Dedifferentiated amniotic fluid mesenchymal stem cell (primary cell): ENCODE measurements at regions not wholly inside any gene's neighbourhood (a gene's known extent, or its start where the extent isn't known, plus 50 kb on each side); places are given as distances from the start of the nearest gene placed in this dataset.

Experiments
- DNase-seq: peaks from one replicate; pipeline ENCODE4 v3.0.0-alpha.2; 2016; ENCODE audit errors: extremely low spot score

DNA sequence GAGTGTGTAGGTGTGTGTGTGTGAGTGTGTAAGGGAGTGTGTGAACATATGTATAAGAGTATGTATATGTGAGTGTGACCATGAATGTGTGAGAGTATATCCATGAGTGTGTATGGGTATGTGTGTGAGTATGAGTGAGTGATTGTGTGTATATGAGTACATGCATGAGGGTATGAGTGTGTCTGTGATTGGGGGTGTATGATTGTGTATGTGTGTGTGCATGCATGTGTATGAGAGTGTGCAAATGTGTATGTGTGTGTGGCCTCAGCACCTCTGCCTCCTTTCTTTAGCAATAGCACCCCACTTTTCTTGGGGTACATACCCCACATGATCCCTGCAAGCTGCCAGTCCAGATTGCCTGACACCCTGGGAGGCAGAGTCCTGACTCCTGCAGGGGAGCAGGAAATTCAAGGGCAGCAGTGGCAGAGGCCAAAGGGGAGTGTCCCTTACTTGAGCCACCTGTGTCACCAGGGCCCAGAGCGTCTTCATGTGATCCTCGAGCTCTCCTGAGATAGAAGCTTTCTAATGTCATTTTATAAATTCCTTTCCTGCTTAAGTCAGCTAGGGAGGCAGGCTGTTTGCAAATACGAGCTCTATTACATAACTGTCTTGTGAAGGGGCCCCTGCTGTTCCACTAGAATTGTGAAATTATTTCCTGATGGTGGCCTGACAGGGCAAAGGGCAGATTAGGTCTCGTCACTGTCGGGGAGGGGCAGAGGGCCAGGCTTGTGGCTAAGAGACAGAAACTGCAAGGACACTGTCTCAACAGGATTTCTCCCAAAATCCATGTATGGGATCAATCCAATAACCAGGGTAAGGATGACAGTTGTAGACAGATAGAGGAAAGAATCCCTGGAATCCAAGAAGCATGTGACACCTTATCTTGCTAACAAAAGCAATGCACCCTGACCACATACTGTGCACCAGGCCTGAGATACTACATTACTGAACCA lies 389.1 kb downstream of the GADD45G start:
- DNase-seq, result no peak

DNA sequence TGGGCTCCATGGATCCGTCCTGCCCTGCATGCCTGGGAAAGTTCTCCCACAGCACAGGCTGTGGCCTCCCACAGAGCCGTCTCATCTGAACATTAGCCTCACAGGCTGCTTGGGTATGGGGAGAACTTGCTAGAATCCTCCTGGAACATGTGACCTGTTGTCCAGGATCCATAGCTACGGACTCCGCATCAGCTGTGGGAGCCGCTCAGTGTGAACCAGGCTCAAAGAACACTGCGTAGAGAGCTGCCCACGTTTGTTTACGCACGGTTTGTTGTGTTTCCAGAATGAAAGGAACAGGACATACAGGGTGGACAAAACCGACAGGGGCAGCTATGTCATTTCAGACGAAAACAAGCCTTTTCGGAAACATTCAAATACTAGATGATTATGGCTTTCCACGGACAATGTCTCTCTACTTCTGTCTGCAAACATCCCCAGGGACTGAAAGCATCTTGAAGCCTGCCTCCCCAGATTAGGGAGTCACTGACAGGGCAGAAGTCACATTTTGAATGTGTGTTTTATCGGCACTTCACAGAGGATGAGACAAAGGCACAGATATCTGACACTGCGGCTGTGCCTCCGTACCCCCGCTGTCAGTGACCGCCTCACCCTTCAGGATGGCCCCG lies 390.3 kb downstream of the GADD45G start:
- no peak for DNase-seq

DNA sequence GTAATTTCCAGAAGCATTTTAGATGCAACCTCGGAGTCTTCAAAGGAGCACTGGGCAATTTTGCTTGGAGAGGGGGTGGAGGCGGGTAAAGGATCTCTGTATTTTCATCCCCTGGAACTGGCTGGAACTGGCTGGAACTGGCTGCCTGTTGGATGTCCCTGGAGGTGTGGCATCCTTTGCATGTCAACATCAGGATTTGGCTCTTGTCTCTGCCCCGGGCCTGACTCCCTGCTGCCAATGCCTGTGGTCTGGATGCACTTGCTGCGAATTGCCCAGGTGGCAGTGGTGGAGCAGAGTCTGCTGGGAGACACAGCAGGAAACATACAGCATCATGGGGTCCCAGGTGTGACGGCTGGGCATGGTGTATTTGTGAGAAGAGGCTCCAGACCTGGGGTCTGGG lies 391.3 kb downstream of the GADD45G start:
- no peak for DNase-seq

DNA sequence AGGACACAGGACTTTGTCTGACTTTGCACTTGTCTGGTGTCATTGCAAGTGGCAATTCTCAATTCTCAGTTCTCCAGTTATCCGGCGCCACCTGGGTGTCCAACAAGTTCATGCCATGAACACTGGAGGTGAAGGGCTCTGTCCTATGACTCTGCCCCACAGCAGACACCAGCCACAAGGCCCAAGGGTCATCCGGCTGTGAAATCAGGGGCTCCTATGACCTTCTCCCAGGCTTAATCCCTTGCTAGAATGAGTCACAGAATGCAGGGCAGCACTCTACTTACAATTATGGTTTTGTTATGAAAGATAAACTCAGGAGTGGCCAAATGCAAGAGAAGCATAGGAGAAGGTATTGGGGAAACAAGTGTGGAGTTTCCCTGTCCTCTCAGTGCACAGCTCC lies 392.0 kb downstream of the GADD45G start:
- DNase-seq, result no peak

DNA sequence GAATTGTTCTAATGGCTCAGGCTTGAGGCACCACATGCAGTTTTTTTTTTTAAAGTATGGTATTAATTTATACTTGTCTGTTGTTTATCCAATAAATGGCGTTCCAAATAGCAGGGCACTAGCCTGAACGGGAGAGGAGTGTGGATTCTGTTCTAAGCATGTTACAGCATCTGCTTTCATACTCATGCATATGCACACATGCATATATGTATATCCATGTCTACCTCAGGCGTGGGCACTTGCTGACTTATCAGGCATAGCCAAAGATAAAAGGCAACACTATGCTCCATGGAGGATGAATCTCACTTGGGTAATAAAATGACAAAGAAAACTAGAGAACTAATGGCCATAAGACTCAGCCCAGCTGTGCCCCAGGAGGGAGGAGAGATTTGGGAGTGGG lies 393.8 kb downstream of the GADD45G start:
- no peak for DNase-seq

DNA sequence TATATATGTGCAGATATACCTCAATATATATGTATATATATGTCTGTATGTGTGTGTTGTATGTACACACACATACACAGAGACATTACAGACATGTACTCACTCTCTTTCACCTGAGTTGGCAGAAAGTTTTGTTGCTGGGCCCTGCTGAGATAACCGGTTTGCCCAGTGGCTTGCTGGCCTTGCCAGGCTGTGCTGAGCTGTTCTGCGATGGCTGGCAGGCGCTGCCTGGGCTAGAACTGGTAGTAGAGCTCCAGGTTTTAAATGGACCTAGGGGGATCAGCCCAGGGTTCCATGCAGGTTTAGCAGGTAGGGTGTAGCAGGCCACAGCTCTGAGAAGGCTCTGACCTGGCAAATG lies 394.3 kb downstream of the GADD45G start:
- DNase-seq, result no peak

DNA sequence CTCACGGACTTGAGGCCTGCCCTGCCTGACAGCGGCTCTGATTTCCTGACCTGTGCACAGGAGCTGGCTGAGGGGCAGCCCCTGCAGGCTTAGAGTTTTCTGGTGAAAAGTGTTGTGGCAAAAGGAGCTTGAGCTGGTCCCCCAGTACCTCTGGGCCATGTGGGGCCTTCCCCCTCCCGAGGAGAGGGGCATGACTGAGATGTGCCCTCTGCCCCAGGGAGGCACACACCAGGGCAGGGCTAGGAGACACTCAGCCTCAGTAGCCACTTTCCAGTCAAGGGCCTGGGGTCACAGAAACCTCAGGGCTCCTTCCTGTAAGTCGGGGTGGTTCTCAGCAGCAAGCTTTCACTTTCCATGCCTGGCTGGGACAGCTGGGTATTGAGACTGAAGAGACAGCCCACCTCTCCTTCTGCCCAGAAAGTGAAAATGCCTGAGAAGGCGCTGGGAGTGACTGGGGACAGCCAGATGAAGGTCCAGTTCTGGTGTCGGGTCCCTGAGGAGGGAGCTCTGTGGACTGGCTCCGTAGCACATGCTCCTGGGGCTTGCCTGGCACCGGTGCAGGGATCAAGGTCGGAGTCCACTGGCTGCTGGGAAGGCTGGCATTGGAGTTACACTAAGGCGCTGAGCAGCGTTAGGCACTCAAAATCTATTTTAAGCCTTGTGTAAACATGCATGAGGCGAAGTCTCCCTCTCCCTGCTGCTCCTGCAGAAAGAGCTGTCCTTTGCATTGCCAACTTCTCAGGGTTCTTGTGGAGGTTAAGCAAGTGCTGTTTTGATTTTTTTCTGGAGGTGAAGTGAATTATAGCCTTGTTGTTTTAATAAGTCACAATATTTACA lies 394.9 kb downstream of the GADD45G start:
- peak; percentile 23 for DNase-seq

DNA sequence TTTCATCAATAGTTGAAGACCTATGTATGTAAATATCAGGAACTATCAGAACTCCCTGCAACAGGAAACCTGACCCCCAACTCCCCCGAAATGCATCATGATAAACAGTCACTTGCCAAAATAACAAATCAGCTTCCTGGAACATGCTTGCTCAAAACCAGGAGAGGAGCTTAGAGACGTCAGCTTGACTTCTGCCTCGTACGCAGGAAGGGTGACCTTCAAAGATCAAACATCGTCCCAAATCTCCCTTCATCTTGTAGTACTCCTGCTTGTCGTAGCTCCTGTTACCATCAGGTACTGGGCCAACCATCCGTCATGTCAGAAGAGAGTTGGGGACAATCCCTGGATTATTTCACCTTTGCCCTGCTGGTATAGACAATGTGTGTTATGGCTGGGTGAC lies 396.1 kb downstream of the GADD45G start:
- no peak for DNase-seq

DNA sequence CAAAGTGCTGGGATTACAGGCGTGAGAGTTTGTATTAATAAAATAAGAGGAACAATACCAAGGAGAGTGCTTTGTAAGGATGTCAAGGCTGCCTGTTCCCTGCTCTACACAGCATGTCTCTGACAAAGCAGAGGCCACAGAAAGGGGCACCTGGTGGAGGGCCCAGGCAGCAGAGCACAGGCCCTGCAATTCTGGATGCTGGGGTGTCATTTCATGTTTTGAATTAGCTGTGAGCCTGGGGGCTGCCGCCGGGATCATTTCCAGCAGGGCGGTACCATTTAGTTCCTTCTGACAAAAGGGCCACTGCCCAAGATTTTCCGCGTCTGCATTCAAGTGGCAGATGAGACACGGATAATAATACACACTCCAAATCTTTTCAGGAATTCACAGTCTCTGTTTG lies 396.9 kb downstream of the GADD45G start:
- no peak for DNase-seq

DNA sequence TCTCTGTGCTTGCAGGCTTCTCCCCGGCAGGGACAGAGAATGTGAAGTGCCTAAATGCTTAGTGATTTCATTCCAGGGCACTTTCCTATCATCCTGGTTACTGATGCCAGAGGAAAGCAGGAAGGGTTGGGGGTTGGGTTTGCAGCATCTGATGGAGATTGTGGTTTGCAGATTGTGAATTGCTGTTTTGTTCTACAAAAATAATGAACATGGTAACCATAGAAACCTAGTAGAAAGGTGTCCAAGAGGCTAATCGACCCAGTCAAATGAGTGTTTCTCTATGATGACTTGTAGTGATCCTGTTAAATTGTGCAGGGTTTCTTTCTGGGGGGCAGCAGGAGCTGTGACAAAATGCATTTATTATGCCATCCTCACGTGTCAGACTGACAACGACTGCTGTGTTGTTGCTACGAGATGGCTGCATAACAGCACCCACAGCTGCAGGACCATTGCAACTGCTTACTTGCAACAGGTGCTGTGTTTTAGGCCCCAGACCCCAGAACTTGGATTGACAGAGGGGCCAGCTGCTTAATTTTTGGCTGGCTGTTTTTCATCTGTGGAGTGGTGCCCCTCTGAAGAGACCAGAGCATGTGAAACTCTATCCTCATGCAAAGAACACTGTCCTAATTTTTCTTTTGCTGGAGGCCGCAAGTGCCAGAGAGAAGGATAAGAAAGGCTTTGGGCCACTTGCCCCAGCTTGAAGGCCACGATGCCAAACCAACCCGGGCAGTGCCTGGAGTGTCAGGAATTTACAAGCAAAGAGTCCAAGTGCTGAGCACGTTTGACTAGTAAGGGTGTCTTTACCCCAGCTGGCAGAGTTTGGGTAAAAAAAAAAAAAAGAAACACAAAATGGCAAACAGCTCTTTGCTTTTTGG lies 397.8 kb downstream of the GADD45G start:
- DNase-seq, result no peak

DNA sequence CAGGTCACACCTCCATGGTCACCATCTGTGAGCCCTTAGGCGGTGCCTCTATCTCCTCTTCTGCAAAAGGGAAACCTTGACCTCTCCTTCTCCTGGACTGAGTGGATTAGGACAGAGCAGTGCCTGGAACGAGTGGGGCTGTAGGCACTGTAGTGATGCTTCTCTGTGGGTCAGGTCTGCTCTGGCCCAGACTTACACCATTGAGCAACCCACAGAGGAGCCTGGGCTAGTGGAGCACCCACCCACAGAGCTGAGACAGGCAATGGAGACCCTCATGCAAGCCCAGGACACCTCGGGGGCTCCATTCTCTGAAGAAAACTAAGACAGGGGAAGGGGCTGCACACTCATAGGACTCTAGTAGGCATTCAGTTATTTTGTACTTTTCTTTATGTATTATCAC lies 400.6 kb downstream of the GADD45G start:
- DNase-seq, result no peak

DNA sequence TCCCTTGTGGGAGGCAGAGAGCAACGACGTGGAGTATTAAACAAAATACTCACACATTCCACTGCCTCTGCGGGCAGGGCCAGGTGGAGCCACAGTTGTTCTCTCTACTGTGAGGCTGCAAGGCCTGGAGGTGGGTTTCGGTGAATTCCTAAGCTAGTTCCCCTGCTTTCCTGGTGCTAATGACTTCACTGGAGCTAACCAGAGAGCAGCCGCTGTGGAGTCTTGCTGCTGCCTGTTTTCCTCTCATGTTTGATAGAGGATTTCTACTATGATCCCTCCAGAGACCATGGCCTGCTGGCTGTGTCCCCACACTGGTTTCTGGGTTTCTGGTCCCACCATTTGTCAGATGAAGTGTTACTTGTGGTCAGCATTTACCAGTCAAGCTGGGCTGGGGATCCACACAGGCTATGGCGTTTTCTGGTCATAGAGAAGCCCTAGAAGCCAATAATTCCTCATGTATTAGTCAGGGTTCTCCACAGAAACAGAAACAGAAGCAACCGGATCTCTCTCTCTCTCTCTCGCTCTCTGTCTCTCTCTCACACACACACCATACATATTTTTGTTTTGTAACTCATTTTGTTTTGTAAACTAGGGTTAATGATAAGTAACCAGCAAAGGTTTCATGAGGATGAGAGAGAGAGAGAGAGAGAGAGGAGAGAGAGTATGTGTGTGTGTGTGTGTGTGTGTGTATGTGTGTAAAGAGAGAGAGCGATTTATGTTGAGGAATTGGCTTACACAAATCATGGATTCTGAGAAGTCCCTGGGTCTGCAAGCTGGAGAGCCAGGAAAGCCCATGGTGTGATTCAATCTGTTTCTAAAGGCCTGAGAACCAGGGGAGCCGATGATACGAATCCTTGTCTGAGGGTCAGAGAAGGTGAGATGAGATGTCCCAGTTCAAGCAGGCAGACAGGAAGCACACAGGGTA lies 403.0 kb downstream of the GADD45G start:
- DNase-seq, result peak; percentile 56

DNA sequence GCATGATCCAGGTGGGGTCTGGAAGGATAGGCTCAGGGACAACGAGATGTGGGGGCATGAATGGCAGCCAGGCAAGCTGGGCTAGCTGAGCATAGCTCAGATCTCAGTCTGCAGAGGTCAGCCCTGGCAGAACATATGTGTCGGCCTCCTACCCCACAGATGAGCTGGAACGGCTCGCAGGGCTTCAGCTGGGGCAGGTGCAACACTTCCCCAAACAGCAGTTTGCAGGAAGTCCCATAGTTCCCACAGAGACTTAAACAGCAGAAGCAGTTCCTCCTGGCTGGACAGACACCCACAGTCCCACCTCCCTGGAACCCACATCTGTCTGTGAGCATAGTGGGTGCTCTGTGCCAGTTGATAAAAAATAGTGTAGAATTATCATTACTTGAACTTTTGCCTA lies 404.6 kb downstream of the GADD45G start:
- DNase-seq, result no peak

DNA sequence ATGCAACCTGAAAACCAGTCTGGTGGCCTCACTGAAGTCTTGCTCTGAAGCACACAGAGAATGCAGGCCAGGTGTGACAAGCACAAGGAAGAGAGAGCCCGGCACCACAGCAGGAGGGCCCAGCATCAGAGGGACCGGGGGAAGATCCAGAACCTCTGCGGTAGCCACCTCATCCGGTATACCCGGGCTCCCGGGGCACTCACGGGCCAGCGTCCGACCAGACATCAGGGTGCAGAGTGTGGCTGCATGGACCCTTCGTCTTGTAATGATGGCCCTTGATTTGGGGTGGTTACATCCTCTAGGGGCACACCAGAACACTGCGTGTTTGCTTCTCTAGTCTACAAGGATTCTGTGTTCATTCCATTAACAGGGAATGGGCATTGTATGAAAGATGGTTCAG lies 406.0 kb downstream of the GADD45G start:
- DNase-seq, result no peak

DNA sequence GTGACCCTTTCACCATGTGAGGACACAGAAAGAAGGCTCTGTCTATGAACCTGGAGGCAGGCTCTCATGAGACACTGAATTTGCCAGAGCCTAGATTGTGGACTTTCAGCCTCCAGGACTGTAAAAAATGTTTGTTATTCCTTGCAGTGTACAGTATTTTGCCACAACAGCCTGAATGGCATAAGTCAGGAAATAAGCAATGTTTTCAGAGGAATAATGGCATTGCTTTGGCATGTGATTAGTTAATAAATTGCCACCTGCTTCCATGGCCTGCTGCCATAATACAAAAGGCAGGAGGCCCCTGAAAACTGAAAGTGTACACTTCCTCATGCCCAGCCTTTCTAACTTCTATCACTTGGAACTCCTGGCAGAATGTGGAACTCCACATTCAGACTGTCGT lies 408.1 kb downstream of the GADD45G start:
- DNase-seq, result no peak

DNA sequence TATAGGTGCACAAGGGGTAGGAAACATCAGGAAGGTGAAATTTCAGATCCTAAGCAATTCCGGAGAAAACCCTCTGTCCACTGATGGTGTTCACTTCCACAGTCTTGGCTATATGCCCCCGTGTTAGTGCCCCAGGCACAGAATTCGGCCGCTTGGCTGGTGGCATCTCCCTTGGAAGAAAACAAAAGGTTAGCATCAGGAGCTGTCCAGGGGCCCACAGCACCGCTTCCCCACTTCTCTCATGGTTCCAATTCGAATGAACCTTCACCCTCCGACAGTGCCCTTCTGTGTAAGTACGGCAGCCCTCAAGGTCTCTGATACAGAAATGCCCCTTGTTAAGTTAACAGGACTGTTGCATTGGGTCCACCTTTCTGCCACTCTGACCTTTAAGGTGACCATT lies 409.0 kb downstream of the GADD45G start:
- DNase-seq, result no peak

DNA sequence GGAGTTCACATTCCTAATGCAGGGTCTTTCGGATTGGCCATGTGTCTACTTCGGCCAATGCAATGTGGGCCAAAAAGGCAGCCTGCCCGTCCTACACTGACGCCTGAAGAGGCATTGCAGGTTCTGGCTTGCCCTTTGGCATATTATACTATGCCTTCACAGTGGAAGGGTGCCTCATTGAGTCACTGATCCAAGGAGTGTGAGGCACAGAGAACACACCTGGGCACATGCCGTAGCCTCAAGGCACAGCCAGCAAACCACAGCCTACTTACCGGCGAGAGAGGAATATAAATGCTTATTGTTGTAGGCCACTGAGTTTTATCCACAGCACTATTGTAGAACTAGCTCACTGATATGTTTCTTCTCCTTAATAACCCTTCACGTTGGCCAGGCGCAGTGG lies 409.6 kb downstream of the GADD45G start:
- no peak for DNase-seq

DNA sequence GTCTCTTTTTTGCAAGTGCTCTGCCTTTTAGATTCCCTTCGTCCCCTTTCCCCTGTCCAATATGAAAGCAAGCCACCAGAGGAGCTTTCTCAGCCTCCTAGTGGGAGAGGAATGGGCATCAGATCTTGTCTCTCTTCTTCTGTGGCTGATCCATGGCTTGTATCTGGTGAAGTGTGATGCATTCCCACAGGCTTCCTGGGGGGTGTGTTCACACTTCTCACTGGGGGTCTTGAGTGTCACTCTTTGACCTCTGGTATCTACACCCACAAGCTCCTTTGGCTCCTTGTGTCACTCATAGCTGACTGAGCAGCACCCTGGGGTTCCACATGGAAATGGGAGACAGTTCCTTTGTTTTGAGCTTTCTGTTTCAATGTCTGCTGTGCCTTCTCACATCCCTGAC lies 411.5 kb downstream of the GADD45G start:
- DNase-seq, result no peak

DNA sequence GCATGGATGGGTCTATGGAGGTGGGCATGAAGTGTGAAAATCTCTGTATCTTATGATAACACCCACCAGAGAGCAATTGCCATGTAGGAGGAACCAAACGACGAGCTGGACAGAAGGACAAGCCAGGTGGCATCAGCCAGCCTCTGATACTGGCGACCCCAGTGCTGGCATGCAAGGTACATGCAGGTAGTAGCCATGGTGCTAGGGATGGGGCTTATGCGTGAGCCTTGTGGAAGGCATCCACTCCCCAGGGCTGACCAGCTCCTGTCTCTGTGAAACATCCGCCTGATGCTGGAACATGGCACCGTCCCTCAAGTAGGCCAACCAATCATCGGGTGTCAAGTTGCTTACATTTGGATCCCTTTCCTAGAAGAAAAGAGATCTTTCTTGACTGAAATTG lies 412.9 kb downstream of the GADD45G start:
- DNase-seq, result no peak

DNA sequence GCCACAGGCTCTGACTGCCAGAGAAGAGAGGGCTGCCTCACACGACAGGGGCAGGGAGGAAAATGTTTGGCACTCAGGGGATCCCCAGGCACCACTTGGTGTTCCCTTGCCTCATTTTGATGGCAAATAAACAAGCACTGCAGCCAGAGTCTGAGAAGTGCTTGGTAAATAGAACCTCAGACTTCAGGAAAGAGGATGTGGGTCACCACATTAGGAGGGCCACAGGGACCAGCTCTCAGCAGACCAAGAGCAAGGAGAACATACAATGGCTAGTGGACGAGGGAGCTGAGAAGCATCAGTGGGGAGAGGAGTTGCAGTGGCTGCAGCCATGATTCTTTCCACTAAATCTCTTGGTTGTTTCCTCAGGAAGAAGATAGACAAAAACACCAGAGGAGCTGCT lies 413.9 kb downstream of the GADD45G start:
- no peak for DNase-seq

DNA sequence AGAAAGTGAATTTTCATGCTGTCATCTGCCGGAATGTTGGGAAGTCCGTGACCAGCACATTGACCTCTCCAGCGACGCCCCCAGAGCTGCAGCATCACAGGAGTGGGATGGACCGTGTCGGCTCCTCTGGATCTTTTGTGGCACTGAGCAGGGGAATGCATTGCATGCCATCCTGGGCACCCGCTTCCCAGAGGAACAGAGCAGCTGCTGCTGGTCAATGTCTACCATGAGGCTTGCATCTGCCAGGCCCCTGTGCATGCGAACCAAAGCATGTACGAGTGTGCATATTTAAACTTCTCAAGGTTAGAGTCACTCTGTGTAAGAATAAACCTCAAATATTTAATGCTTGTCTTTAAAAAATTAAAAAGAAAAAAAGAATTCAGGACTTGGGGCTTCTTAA lies 414.8 kb downstream of the GADD45G start:
- no peak for DNase-seq
